ENCODE measurements at regions not wholly inside any gene's neighbourhood (a gene's known extent, or its start where the extent isn't known, plus 50 kb on each side); places are given as distances from the start of the nearest gene placed in this dataset.

DNA sequence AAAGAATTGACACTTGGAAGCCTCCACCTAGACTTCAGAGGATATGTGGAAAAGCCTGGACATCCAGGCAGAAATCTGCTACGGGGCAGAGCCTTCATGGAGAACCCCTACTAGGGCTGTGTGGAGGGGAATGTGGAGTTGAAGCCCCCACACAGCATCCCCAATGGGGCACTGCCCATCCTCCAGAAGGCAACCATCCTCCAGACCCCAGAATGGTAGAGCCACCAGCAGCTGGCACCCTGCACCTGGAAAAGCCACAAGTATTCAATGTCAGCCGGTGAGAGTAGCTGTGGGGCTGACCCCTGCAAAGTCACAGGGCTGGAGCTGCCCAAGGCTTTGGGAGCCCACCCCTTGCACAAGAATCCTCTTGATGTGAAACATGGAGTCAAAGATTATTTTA is 53.6 kb upstream of the SNTG2 start (continued):
- TF ChIP-seq, protein P1, sequence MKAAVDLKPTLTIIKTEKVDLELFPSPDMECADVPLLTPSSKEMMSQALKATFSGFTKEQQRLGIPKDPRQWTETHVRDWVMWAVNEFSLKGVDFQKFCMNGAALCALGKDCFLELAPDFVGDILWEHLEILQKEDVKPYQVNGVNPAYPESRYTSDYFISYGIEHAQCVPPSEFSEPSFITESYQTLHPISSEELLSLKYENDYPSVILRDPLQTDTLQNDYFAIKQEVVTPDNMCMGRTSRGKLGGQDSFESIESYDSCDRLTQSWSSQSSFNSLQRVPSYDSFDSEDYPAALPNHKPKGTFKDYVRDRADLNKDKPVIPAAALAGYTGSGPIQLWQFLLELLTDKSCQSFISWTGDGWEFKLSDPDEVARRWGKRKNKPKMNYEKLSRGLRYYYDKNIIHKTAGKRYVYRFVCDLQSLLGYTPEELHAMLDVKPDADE (IDR thresholded peaks at IDR 0.05): no peak
- TF ChIP-seq POLR2AphosphoS5 (IDR thresholded peaks at IDR 0.05; ENCODE audit: low read depth): no peak
- TF ChIP-seq STAT1 (IDR thresholded peaks at IDR 0.05; ENCODE audit: unreplicated experiment): no peak
- TF ChIP-seq, protein P2, sequence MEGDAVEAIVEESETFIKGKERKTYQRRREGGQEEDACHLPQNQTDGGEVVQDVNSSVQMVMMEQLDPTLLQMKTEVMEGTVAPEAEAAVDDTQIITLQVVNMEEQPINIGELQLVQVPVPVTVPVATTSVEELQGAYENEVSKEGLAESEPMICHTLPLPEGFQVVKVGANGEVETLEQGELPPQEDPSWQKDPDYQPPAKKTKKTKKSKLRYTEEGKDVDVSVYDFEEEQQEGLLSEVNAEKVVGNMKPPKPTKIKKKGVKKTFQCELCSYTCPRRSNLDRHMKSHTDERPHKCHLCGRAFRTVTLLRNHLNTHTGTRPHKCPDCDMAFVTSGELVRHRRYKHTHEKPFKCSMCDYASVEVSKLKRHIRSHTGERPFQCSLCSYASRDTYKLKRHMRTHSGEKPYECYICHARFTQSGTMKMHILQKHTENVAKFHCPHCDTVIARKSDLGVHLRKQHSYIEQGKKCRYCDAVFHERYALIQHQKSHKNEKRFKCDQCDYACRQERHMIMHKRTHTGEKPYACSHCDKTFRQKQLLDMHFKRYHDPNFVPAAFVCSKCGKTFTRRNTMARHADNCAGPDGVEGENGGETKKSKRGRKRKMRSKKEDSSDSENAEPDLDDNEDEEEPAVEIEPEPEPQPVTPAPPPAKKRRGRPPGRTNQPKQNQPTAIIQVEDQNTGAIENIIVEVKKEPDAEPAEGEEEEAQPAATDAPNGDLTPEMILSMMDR (conservative IDR thresholded peaks at IDR 0.05; ENCODE audit: low read depth in 2 of 2): no peak
- no peak for TF ChIP-seq EZH2 (IDR thresholded peaks at IDR 0.05; ENCODE audit: low read depth, unreplicated experiment)

DNA sequence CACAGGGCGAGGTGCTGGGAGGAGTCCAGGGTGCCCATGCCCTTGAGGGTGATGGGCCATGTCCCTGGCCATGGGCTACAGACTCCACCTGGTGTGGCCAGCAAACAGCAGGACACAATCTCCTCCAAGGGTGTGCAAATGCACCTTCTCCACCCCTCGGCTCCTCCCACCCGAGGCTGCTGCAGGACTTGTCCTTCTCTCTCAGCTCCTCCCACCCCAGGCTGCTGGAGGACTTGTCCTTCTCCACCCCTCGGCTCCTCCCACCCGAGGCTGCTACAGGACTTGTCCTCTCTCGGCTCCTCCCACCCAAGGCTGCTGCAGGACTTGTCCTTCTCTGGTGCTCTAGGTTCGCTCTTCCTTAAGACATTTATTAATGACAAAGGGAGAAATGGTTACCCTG is 57.3 kb upstream of the SNTG2 start:
- no peak overlapping the region for H3K4me3 ChIP-seq
- H3K4me2 ChIP-seq: no peak overlapping the region
- no peaks in the 10 kb centered on the region for H3K79me2 ChIP-seq (replicated peaks; ENCODE audit: insufficient read depth)
- no peaks in the 10 kb centered on the region for H3K9me2 ChIP-seq (ENCODE audit: insufficient read depth)
- no peak overlapping the region for H3K4me3 Mint-ChIP-seq
- H3K36me3 ChIP-seq (ENCODE audit: insufficient read depth): no peaks in the 10 kb centered on the region; the same call in 1 of the 2 replicates
- no peak overlapping the region for H3K27ac Mint-ChIP-seq
- H3K27me3 ChIP-seq (ENCODE audit: insufficient read depth): no peaks in the 10 kb centered on the region
- ATAC-seq: peak; percentile 95
- H3K36me3 Mint-ChIP-seq (ENCODE audit: low read depth): peaks cover 23% of the 10 kb centered on the region
- H3F3A ChIP-seq (replicated peaks; ENCODE audit: low read depth): no peaks in the 10 kb centered on the region
- no peak for TF ChIP-seq ZNF114 (CRISPR knock-in tag; IDR thresholded peaks at IDR 0.05)
- TF ChIP-seq CREB1 (CRISPR knock-in tag; IDR thresholded peaks at IDR 0.05; ENCODE audit: low read depth): no peak
- H3K4me1 Mint-ChIP-seq: peaks cover 37% of the 10 kb centered on the region
- H3K9me3 Mint-ChIP-seq: peaks cover 36% of the 10 kb centered on the region
- H4K20me1 ChIP-seq (replicated peaks; ENCODE audit: insufficient read depth): no peaks in the 10 kb centered on the region
- no peak overlapping the region for H2AFZ ChIP-seq
- H3K4me1 ChIP-seq (ENCODE audit: insufficient read depth): peaks cover 12% of the 10 kb centered on the region
- peaks cover 31% of the 10 kb centered on the region for H3K27me3 Mint-ChIP-seq (ENCODE audit: insufficient read depth, low read depth, poor library complexity)
- peak; percentile 92 for DNase-seq (ENCODE audit: low spot score)
- no peak overlapping the region for H3K27ac ChIP-seq (ENCODE audit: low read depth)

DNA sequence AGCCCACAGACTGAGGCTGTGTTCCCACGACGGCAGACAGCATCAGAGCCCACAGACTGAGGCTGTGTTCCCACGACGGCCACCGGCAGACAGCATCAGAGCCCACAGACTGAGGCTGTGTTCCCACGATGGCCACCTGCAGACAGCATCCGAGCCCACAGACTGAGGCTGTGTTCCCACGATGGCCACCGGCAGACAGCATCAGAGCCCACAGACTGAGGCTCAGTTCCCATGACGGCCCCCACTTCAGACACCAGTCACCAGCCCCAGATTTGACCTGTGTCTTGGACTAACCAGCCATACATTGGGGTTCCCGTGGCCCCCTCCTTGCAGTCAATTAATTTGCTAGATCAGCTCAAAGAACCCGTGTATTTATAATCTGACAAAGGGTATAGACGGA is 57.8 kb upstream of the SNTG2 start:
- peaks cover 30% of the 10 kb centered on the region for H3K27me3 Mint-ChIP-seq (ENCODE audit: insufficient read depth, low read depth, poor library complexity)
- H3K4me2 ChIP-seq: no peak overlapping the region

More for the DNA sequence above, 57.8 kb upstream of the SNTG2 start:
- H3K4me1 ChIP-seq (ENCODE audit: insufficient read depth): peaks cover 15% of the 10 kb centered on the region
- H3K9me3 Mint-ChIP-seq: peaks cover 32% of the 10 kb centered on the region
- no peaks in the 10 kb centered on the region for H3K79me2 ChIP-seq (replicated peaks; ENCODE audit: insufficient read depth)
- ATAC-seq (no peak), DNase-seq (ENCODE audit: low spot score) (no peak)
- peaks cover 22% of the 10 kb centered on the region for H3K36me3 Mint-ChIP-seq (ENCODE audit: low read depth)
- no peaks in the 10 kb centered on the region for H3K9me2 ChIP-seq (ENCODE audit: insufficient read depth)
- TF ChIP-seq, protein P3, sequence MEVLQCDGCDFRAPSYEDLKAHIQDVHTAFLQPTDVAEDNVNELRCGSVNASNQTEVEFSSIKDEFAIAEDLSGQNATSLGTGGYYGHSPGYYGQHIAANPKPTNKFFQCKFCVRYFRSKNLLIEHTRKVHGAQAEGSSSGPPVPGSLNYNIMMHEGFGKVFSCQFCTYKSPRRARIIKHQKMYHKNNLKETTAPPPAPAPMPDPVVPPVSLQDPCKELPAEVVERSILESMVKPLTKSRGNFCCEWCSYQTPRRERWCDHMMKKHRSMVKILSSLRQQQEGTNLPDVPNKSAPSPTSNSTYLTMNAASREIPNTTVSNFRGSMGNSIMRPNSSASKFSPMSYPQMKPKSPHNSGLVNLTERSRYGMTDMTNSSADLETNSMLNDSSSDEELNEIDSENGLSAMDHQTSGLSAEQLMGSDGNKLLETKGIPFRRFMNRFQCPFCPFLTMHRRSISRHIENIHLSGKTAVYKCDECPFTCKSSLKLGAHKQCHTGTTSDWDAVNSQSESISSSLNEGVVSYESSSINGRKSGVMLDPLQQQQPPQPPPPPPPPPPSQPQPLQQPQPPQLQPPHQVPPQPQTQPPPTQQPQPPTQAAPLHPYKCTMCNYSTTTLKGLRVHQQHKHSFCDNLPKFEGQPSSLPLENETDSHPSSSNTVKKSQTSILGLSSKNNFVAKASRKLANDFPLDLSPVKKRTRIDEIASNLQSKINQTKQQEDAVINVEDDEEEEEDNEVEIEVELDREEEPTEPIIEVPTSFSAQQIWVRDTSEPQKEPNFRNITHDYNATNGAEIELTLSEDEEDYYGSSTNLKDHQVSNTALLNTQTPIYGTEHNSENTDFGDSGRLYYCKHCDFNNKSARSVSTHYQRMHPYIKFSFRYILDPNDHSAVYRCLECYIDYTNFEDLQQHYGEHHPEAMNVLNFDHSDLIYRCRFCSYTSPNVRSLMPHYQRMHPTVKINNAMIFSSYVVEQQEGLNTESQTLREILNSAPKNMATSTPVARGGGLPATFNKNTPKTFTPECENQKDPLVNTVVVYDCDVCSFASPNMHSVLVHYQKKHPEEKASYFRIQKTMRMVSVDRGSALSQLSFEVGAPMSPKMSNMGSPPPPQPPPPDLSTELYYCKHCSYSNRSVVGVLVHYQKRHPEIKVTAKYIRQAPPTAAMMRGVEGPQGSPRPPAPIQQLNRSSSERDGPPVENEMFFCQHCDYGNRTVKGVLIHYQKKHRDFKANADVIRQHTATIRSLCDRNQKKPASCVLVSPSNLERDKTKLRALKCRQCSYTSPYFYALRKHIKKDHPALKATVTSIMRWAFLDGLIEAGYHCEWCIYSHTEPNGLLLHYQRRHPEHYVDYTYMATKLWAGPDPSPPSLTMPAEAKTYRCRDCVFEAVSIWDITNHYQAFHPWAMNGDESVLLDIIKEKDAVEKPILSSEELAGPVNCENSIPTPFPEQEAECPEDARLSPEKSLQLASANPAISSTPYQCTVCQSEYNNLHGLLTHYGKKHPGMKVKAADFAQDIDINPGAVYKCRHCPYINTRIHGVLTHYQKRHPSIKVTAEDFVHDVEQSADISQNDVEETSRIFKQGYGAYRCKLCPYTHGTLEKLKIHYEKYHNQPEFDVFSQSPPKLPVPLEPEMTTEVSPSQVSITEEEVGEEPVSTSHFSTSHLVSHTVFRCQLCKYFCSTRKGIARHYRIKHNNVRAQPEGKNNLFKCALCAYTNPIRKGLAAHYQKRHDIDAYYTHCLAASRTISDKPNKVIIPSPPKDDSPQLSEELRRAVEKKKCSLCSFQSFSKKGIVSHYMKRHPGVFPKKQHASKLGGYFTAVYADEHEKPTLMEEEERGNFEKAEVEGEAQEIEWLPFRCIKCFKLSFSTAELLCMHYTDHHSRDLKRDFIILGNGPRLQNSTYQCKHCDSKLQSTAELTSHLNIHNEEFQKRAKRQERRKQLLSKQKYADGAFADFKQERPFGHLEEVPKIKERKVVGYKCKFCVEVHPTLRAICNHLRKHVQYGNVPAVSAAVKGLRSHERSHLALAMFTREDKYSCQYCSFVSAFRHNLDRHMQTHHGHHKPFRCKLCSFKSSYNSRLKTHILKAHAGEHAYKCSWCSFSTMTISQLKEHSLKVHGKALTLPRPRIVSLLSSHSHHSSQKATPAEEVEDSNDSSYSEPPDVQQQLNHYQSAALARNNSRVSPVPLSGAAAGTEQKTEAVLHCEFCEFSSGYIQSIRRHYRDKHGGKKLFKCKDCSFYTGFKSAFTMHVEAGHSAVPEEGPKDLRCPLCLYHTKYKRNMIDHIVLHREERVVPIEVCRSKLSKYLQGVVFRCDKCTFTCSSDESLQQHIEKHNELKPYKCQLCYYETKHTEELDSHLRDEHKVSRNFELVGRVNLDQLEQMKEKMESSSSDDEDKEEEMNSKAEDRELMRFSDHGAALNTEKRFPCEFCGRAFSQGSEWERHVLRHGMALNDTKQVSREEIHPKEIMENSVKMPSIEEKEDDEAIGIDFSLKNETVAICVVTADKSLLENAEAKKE (CRISPR knock-in tag; IDR thresholded peaks at IDR 0.05): no peak
- no peak for TF ChIP-seq JUNB (IDR thresholded peaks at IDR 0.05; ENCODE audit: unreplicated experiment)
- no peak for TF ChIP-seq POLR2AphosphoS5 (IDR thresholded peaks at IDR 0.05; ENCODE audit: low read depth)
- TF ChIP-seq ZNF331 (CRISPR knock-in tag; IDR thresholded peaks at IDR 0.05; ENCODE audit: low read depth): no peak
- TF ChIP-seq EZH2 (IDR thresholded peaks at IDR 0.05; ENCODE audit: low read depth, unreplicated experiment): no peak
- TF ChIP-seq STAT1 (IDR thresholded peaks at IDR 0.05; ENCODE audit: unreplicated experiment): no peak
- no peak for TF ChIP-seq NANOG (IDR thresholded peaks at IDR 0.05; ENCODE audit: borderline replicate concordance)
- no peaks in the 10 kb centered on the region for H3K27me3 ChIP-seq (ENCODE audit: insufficient read depth)
- H3K27ac ChIP-seq (ENCODE audit: low read depth): no peak overlapping the region
- H3K27ac Mint-ChIP-seq: no peak overlapping the region
- peaks cover 41% of the 10 kb centered on the region for H3K4me1 Mint-ChIP-seq
- H3K36me3 ChIP-seq (ENCODE audit: insufficient read depth): no peaks in the 10 kb centered on the region; the same call in 1 of the 2 replicates
- H2AFZ ChIP-seq: no peak overlapping the region
- H3F3A ChIP-seq (replicated peaks; ENCODE audit: low read depth): no peaks in the 10 kb centered on the region
- no peak overlapping the region for H3K4me3 Mint-ChIP-seq
- no peak overlapping the region for H3K4me3 ChIP-seq
- H4K20me1 ChIP-seq (replicated peaks; ENCODE audit: insufficient read depth): no peaks in the 10 kb centered on the region

Data from GM23338 (cell line).